Right lobe of liver (tissue), 6 donors: ENCODE measurements at regions not wholly inside any gene's neighbourhood (a gene's known extent, or its start where the extent isn't known, plus 50 kb on each side); places are given as distances from the start of the nearest gene placed in this dataset.

Experiments
- ATAC-seq, 4 donors: fragments of 200-7000 bp; cut with Tn5 transposase; one replicate each; pipeline ENCODE4 v1.9.1; 2020; ENCODE audit warnings: mild to moderate bottlenecking in 4 of 4, moderate library complexity in 4 of 4
- DNase-seq, 3 donors: peaks; one replicate each; pipeline ENCODE4 v3.0.0-alpha.2; 2020
- H3K27ac ChIP-seq, 3 donors: fragments of 200-600 bp; one replicate each; pipeline ENCODE4 v1.8.0; 2022
- H3K27me3 ChIP-seq, 2 donors: fragments of 200-600 bp; one replicate each; pipeline ENCODE4 v1.8.0; 2022
- H3K36me3 ChIP-seq, 4 donors: fragments of 200-600 bp; sonication (generic) in 1 of 4; one replicate each; pipeline versions ENCODE4 v1.5.1 to v1.8.0; 2017 to 2022; ENCODE audit warnings: control low read depth in 1 of 4
- H3K4me1 ChIP-seq, 4 donors: fragments of 200-600 bp; sonication (generic) in 1 of 4; one replicate each; pipeline versions ENCODE4 v1.5.1 to v1.8.0; 2017 to 2022; ENCODE audit warnings: control low read depth in 1 of 4
- H3K4me3 ChIP-seq, 3 donors: fragments of 200-600 bp; one replicate each; pipeline ENCODE4 v1.8.0; 2022
- H3K9me3 ChIP-seq, 4 donors: fragments of 200-600 bp; sonication (generic) in 1 of 4; one replicate each; pipeline versions ENCODE4 v1.5.1 to v1.8.0; 2017 to 2022; ENCODE audit warnings: control low read depth in 1 of 4
- CTCF ChIP-seq, 4 donors: fragments of 200-600 bp in 3 of 4; fragments of 450-650 bp in 1 of 4; IDR thresholded peaks; one replicate each; pipeline versions ENCODE4 v1.5.1 to v1.8.0; 2016 to 2022; ENCODE audit warnings: antibody characterized with exemption in 4 of 4, mild to moderate bottlenecking in 2 of 4
- POLR2A ChIP-seq: fragments of 450-650 bp; IDR thresholded peaks from one replicate; pipeline ENCODE4 v1.6.1; 2017; ENCODE audit warnings: antibody characterized with exemption, mild to moderate bottlenecking
- WGBS: methylation state at CpG from one replicate; pipeline ENCODE4 v1.1.6; 2018; ENCODE audit warnings: low coverage, low lambda C conversion rate; ENCODE audit not compliant: insufficient coverage; ENCODE audit errors: missing lambda C conversion rate; 5-methylcytosine and 5-hydroxymethylcytosine counted together
- intact Hi-C, 2 donors: fragments of 100-400 bp; cut with DNase I; formaldehyde crosslinking; loops; one replicate each; pipeline versions ENCODE4 v1.11.2 to v1.14.1; 2022
- donor health status: DM: no; HTN: yes; CAD: no.
- donor health status: DM: no; HTN: no; CAD: no.
- donor health status: DM: no; HTN: no; CAD: no.
- donor health status: DM: no; HTN: yes; CAD: no.
- donor health status: DM: no; HTN: yes; CAD: no.

GRCh38 chr16:47858333-47858982 lies 297.3 kb downstream of the ABCC12 start:
- TF ChIP-seq CTCF (IDR thresholded peaks at IDR 0.05) (no peak), POLR2A (no peak)
- Histone ChIP-seq H3K27ac (no peak overlapping the region), H3K4me3 (no peak overlapping the region), H3K27me3 (no peaks in the 10 kb centered on the region), H3K9me3 (no peaks in the 10 kb centered on the region), H3K4me1 (no peaks in the 10 kb centered on the region), H3K36me3 (no peaks in the 10 kb centered on the region)
- intact Hi-C loops: no loop called here
- DNase-seq: no peak
- WGBS: 43% methylated on average over 3 of the region's 9 CpGs
- ATAC-seq: no peak

GRCh38 chr16:47855431-47855830 lies 300.4 kb downstream of the ABCC12 start:
- TF ChIP-seq CTCF (IDR thresholded peaks at IDR 0.05) (no peak), POLR2A (no peak)
- Histone ChIP-seq H3K4me3 (no peak overlapping the region), H3K27me3 (no peaks in the 10 kb centered on the region), H3K36me3 (no peaks in the 10 kb centered on the region), H3K9me3 (no peaks in the 10 kb centered on the region), H3K27ac (no peak overlapping the region), H3K4me1 (no peaks in the 10 kb centered on the region)
- intact Hi-C loops: no loop called here
- no peak for ATAC-seq
- DNase-seq: no peak
- WGBS: 67% methylated on average over 1 of the region's 3 CpGs

- intact Hi-C loops: no loop called here
- Histone ChIP-seq H3K36me3 (no peaks in the 10 kb centered on the region), H3K4me1 (no peaks in the 10 kb centered on the region), H3K4me3 (no peak overlapping the region), H3K27me3 (no peaks in the 10 kb centered on the region), H3K27ac (no peak overlapping the region), H3K9me3 (no peaks in the 10 kb centered on the region)
- TF ChIP-seq CTCF (IDR thresholded peaks at IDR 0.05) (no peak), POLR2A (no peak)
- 100% methylated on average over 2 of the region's 2 CpGs for WGBS
- ATAC-seq (no peak), DNase-seq (no peak)
Measured at GRCh38 chr16:47854737-47855136, 301.1 kb downstream of the ABCC12 start.

GRCh38 chr16:47852991-47853390 lies 302.8 kb downstream of the ABCC12 start:
- ATAC-seq (no peak), DNase-seq (no peak)
- H3K27me3 ChIP-seq: no peaks in the 10 kb centered on the region
- 65% methylated on average over 5 of the region's 6 CpGs for whole genome bisulfite sequencing
- no peaks in the 10 kb centered on the region for H3K36me3 ChIP-seq
- H3K9me3 ChIP-seq: no peaks in the 10 kb centered on the region
- intact Hi-C loops: no loop called here
- TF ChIP-seq POLR2A: no peak
- TF ChIP-seq CTCF (IDR thresholded peaks at IDR 0.05): no peak
- no peak overlapping the region for H3K4me3 ChIP-seq
- H3K27ac ChIP-seq: no peak overlapping the region
- no peaks in the 10 kb centered on the region for H3K4me1 ChIP-seq

GRCh38 chr16:47851146-47851545 lies 304.6 kb downstream of the ABCC12 start:
- TF ChIP-seq POLR2A (no peak), CTCF (IDR thresholded peaks at IDR 0.05) (no peak)
- 48% methylated on average over 4 of the region's 8 CpGs for WGBS
- Histone ChIP-seq H3K27ac (no peak overlapping the region), H3K4me1 (no peaks in the 10 kb centered on the region), H3K27me3 (no peaks in the 10 kb centered on the region), H3K4me3 (no peak overlapping the region), H3K36me3 (no peaks in the 10 kb centered on the region), H3K9me3 (no peaks in the 10 kb centered on the region)
- intact Hi-C loops: no loop called here
- ATAC-seq (no peak), DNase-seq (no peak)
